Neural cell (in vitro differentiated cells): ENCODE measurements at regions not wholly inside any gene's neighbourhood (a gene's known extent, or its start where the extent isn't known, plus 50 kb on each side); places are given as distances from the start of the nearest gene placed in this dataset.
"Not testable (repeated sequence)": the region's sequence is repeated elsewhere in the genome, so short reads cannot be mapped to it uniquely, and the experiment has no call there.

Experiments used
- H2AFZ ChIP-seq: fragments of 200-600, 300-800 bp; sonication (generic), shearing (Covaris generic); 2 replicates; pipeline ENCODE4 v1.6.0; 2014; ENCODE audit warnings: low read depth, mild to moderate bottlenecking, antibody characterized with exemption, low read length, moderate library complexity
- H3F3A ChIP-seq: fragments of 200-600 bp; shearing (Covaris generic); 2 replicates; pipeline ENCODE4 v1.6.1; 2016; ENCODE audit warnings: mild to moderate bottlenecking, moderate library complexity, mixed read lengths, antibody characterized with exemption, low read length; ENCODE audit not compliant: insufficient read depth, poor library complexity, severe bottlenecking
- H3K27ac ChIP-seq: fragments of 200-600, 300-800 bp; sonication (generic), shearing (Covaris generic); 2 replicates; pipeline ENCODE4 v1.5.1; 2014; ENCODE audit warnings: mild to moderate bottlenecking, low read length, moderate library complexity
- H3K27me3 ChIP-seq: fragments of 300-800, 200-600 bp; sonication (generic), shearing (Covaris generic); 2 replicates; pipeline ENCODE4 v1.6.0; 2014; ENCODE audit warnings: mild to moderate bottlenecking, low read depth, low read length, moderate library complexity; ENCODE audit not compliant: insufficient read depth
- H3K36me3 ChIP-seq: fragments of 300-800, 200-600 bp; sonication (generic), shearing (Covaris generic); 2 replicates; pipeline ENCODE4 v1.5.1; 2014; ENCODE audit warnings: mild to moderate bottlenecking, antibody characterized with exemption, low read length, moderate library complexity; ENCODE audit not compliant: insufficient read depth
- H3K4me2 ChIP-seq: fragments of 300-800, 200-600 bp; sonication (generic), shearing (Covaris generic); 2 replicates; pipeline ENCODE4 v1.6.0; 2014; ENCODE audit warnings: mild to moderate bottlenecking, low read length
- H3K4me3 ChIP-seq: fragments of 300-800, 200-600 bp; sonication (generic), shearing (Covaris generic); 2 replicates; pipeline ENCODE4 v1.5.1; 2014; ENCODE audit warnings: mild to moderate bottlenecking, low read length, moderate library complexity
- H3K79me2 ChIP-seq: fragments of 200-600 bp; shearing (Covaris generic); replicated peaks from 2 replicates; pipeline ENCODE4 v1.6.0; 2014; ENCODE audit warnings: mild to moderate bottlenecking, low read length, moderate library complexity; ENCODE audit not compliant: insufficient read depth
- H3K9ac ChIP-seq: fragments of 300-800, 200-600 bp; sonication (generic), shearing (Covaris generic); 2 replicates; pipeline ENCODE4 v1.6.1; 2016; ENCODE audit warnings: mild to moderate bottlenecking, low read length, mixed read lengths
- H3K9me2 ChIP-seq: fragments of 200-600 bp; shearing (Covaris generic); 2 replicates; pipeline ENCODE4 v1.6.1; 2016; ENCODE audit warnings: mild to moderate bottlenecking, low read length, mixed read lengths; ENCODE audit not compliant: insufficient read depth
- H3K9me3 ChIP-seq: fragments of 200-600, 300-800 bp; sonication (generic), shearing (Covaris generic); 2 replicates; pipeline ENCODE4 v1.6.1; 2016; ENCODE audit warnings: mild to moderate bottlenecking, mixed run types, low read length, moderate library complexity, mixed read lengths
- H4K20me1 ChIP-seq: fragments of 200-600 bp; shearing (Covaris generic); 2 replicates; pipeline ENCODE4 v1.6.1; 2016; ENCODE audit warnings: mild to moderate bottlenecking, mixed run types; ENCODE audit not compliant: insufficient read depth
- CTCF ChIP-seq: fragments of 450-650 bp; IDR thresholded peaks from 2 replicates; pipeline ENCODE4 v1.5.1; 2014; ENCODE audit warnings: antibody characterized with exemption, mild to moderate bottlenecking, moderate library complexity; ENCODE audit not compliant: poor library complexity, severe bottlenecking
- EP300 ChIP-seq: fragments of 450-650 bp; conservative IDR thresholded peaks from 2 replicates; pipeline ENCODE4 v1.6.1; 2014; ENCODE audit warnings: antibody characterized with exemption, mild to moderate bottlenecking, moderate library complexity; ENCODE audit not compliant: poor library complexity, severe bottlenecking
- EZH2 ChIP-seq: fragments of 200-600, 300-800 bp; shearing (Covaris generic), sonication (generic); IDR thresholded peaks from 2 replicates; pipeline ENCODE4 v1.6.1; 2014; ENCODE audit warnings: antibody characterized with exemption, low read length, borderline replicate concordance, mild to moderate bottlenecking; ENCODE audit not compliant: insufficient read depth, poor library complexity, severe bottlenecking
- MXI1 ChIP-seq: fragments of 450-650 bp; conservative IDR thresholded peaks from 2 replicates; pipeline ENCODE4 v1.6.1; 2014; ENCODE audit warnings: antibody characterized with exemption, mild to moderate bottlenecking; ENCODE audit not compliant: poor library complexity, severe bottlenecking
- POLR2AphosphoS5 ChIP-seq: IDR thresholded peaks from 2 replicates; pipeline ENCODE4 v1.6.1; 2012
- RAD21 ChIP-seq: fragments of 450-650 bp; conservative IDR thresholded peaks from 2 replicates; pipeline ENCODE4 v1.6.1; 2014; ENCODE audit warnings: antibody characterized with exemption, mild to moderate bottlenecking, moderate library complexity
- REST ChIP-seq: IDR thresholded peaks from 2 replicates; pipeline ENCODE4 v1.6.1; 2012; ENCODE audit warnings: borderline replicate concordance
- SMC3 ChIP-seq: fragments of 450-650 bp; conservative IDR thresholded peaks from 2 replicates; pipeline ENCODE4 v1.6.1; 2014; ENCODE audit warnings: antibody characterized with exemption, mild to moderate bottlenecking, moderate library complexity; ENCODE audit not compliant: poor library complexity
- TAF1 ChIP-seq: IDR thresholded peaks from 2 replicates; pipeline ENCODE4 v1.6.1; 2012; ENCODE audit warnings: low read depth

GRCh38 chr13:46491641-46492040, 61.3 kb upstream of the LRCH1 start:
- H3K9me3 ChIP-seq, result peaks cover 1% of the 10 kb centered on the region

GRCh38 chr13:46490713-46491112, 62.3 kb upstream of the LRCH1 start:
- H4K20me1 ChIP-seq, H3K27ac ChIP-seq, H3K36me3 ChIP-seq, H3F3A ChIP-seq, H2AFZ ChIP-seq, H3K9ac ChIP-seq, H3K9me3 ChIP-seq, H3K79me2 ChIP-seq, H3K4me2 ChIP-seq, H3K9me2 ChIP-seq, H3K4me3 ChIP-seq, H3K27me3 ChIP-seq: not testable (repeated sequence)

More at GRCh38 chr13:46491641-46492040, 61.3 kb upstream of the LRCH1 start:
- Histone ChIP-seq H3K4me3 (no peak overlapping the region), H2AFZ (no peak overlapping the region), H3K9ac (no peak overlapping the region), H3K36me3 (no peaks in the 10 kb centered on the region), H3K27me3 (no peaks in the 10 kb centered on the region), H3K79me2 (no peaks in the 10 kb centered on the region), H3K27ac (no peak overlapping the region), H3K4me2 (no peak overlapping the region), H3K9me2 (no peaks in the 10 kb centered on the region), H4K20me1 (no peaks in the 10 kb centered on the region), H3F3A (no peaks in the 10 kb centered on the region)
- TF ChIP-seq RAD21 (no peak), CTCF (no peak), EP300 (no peak), SMC3 (no peak), REST (no peak), TAF1 (no peak), MXI1 (no peak), POLR2AphosphoS5 (no peak), EZH2 (no peak)

- Histone ChIP-seq H3F3A (no peaks in the 10 kb centered on the region), H3K9ac (no peak overlapping the region), H3K27me3 (no peaks in the 10 kb centered on the region), H3K9me3 (peaks cover 5% of the 10 kb centered on the region), H3K4me3 (no peak overlapping the region), H3K79me2 (no peaks in the 10 kb centered on the region), H3K27ac (no peak overlapping the region), H3K9me2 (no peaks in the 10 kb centered on the region), H2AFZ (no peak overlapping the region), H4K20me1 (no peaks in the 10 kb centered on the region), H3K36me3 (no peaks in the 10 kb centered on the region), H3K4me2 (no peak overlapping the region)
- TF ChIP-seq REST (no peak), MXI1 (no peak), POLR2AphosphoS5 (no peak), TAF1 (no peak), SMC3 (no peak), EP300 (no peak), CTCF (no peak), EZH2 (no peak), RAD21 (no peak)
Observed at GRCh38 chr13:46490129-46490528, 62.8 kb upstream of the LRCH1 start.
